ENCODE measurements at regions not wholly inside any gene's neighbourhood (a gene's known extent, or its start where the extent isn't known, plus 50 kb on each side); places are given as distances from the start of the nearest gene placed in this dataset.

DNA sequence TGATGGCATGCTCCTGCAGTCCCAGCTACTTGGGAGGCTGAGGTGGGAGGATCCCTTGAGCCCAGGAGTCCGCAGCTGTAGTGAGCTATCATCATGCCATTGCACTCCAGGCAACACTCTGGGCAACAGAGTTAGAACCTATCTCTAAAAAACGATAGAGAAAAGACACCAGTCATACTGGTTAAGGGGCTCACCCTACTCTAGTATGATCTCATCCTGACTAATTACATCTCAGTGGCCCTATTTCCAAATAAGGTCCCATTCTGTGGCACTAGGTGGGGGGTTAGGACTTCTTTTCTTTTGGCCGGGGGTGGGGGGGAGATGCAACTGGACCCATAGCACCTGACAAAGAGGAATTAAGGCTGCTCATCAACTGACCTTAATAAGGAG is 163.2 kb upstream of the NCK2 start:
- no peak for DNase-seq
- Histone ChIP-seq H3K27me3 (ENCODE audit: control insufficient read depth, insufficient read depth, low read length) (no peaks in the 10 kb centered on the region), H3K36me3 (replicated peaks; ENCODE audit: control insufficient read depth, insufficient read depth, low read length) (no peaks in the 10 kb centered on the region), H3K4me3 (ENCODE audit: insufficient read depth, low read depth, low read length) (no peak overlapping the region)

DNA sequence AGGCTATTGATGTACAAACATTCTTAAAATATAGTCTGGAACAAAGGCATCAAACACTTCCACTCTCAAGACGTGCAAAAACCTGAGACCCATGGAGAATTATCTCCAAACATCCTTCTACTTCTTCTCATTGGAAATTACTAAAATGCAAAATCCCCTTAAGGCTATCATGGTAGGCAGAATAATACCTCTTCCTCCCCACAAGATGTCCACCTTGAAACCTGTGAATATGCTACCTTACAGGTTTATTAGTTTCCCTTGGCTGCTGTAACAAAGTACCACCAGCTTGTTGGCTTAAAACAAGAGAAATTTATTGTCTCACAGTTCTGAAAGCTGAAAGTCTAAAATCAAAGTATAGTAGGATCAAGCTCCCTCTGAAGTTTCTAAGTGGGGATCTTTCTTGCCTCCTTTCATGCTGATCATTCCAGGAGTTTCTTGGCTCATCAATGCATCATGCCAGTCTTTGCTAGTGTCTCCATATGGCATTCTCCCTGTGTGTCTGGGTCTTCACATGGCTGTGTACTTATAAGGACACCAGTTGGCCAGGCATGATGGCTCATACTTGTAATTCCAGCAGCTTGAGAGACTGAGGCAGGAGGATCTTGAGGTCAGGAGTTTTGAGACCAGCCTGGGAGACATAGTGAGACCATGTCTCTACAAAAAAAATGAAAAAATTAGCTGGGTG is 163.7 kb upstream of the NCK2 start:
- Histone ChIP-seq H3K4me3 (ENCODE audit: insufficient read depth, low read depth, low read length) (no peak overlapping the region), H3K36me3 (replicated peaks; ENCODE audit: control insufficient read depth, insufficient read depth, low read length) (no peaks in the 10 kb centered on the region), H3K27me3 (ENCODE audit: control insufficient read depth, insufficient read depth, low read length) (no peaks in the 10 kb centered on the region)
- DNase-seq = no peak

DNA sequence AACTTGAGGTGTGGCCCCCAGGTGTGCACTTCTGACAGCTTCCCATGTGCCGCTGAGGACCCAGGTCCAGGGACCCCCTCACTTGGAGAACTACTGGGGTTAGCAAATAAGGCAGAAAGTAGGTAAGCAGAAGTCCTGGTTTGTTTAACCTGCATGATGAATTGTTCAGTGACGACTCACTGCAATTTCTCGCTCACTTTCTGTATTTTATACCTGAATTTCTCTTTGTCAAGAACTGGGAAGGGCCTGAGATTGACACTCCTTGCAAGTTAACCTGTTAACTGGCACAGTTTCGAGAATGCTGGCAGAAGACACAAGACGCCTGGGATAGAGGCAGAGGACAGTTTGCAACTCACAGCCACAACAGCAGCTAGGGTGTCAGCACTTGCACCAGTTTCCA is 164.5 kb upstream of the NCK2 start:
- Histone ChIP-seq H3K27me3 (ENCODE audit: control insufficient read depth, insufficient read depth, low read length) (no peaks in the 10 kb centered on the region), H3K36me3 (replicated peaks; ENCODE audit: control insufficient read depth, insufficient read depth, low read length) (no peaks in the 10 kb centered on the region), H3K4me3 (ENCODE audit: insufficient read depth, low read depth, low read length) (no peak overlapping the region)
- DNase-seq = no peak

DNA sequence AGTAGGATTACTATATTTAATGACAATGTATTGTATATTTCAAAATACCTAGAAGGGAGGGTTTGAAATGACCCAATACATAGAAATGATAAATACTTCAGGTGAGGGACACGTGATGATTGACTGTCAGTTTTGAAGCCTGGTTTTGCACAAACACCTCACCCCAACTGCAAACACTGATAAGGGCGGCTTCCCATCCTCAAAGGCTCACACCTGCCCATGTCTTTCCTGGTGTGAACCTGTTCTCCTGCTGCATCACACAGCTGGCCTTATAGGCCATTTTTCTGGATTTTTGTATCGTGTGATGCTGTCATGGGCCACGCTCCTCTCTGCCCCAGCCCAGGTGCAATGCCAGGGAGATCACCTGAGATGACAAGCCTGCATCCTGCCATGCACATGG is 166.5 kb upstream of the NCK2 start:
- H3K4me3 ChIP-seq (ENCODE audit: insufficient read depth, low read depth, low read length) = no peak overlapping the region
- no peaks in the 10 kb centered on the region for H3K27me3 ChIP-seq (ENCODE audit: control insufficient read depth, insufficient read depth, low read length)

DNA sequence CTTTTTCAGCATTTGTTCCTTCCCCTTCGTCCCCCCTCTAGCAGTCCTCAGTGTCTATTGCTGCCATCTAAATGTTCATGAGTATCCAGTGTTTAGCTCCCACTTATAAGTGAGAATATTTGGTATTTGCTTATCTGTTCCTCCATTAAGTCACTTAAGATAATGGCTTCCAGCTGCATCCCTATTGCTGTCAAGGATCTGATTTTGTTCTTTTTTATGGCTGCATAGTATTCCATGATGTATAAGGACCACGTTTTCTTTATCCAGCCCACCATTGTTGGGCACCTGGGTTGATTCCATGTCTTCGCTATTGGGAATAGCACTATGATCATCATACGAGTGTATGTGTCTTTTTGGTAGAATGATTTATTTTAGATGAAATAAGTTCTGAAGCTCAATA is 166.9 kb upstream of the NCK2 start:
- no peaks in the 10 kb centered on the region for H3K27me3 ChIP-seq (ENCODE audit: control insufficient read depth, insufficient read depth, low read length)
- DNase-seq = no peak
- H3K4me3 ChIP-seq (ENCODE audit: insufficient read depth, low read depth, low read length) = no peak overlapping the region
- no peaks in the 10 kb centered on the region for H3K36me3 ChIP-seq (replicated peaks; ENCODE audit: control insufficient read depth, insufficient read depth, low read length)

More for the DNA sequence above, 166.5 kb upstream of the NCK2 start:
- no peak for DNase-seq
- H3K36me3 ChIP-seq (replicated peaks; ENCODE audit: control insufficient read depth, insufficient read depth, low read length) = no peaks in the 10 kb centered on the region

DNA sequence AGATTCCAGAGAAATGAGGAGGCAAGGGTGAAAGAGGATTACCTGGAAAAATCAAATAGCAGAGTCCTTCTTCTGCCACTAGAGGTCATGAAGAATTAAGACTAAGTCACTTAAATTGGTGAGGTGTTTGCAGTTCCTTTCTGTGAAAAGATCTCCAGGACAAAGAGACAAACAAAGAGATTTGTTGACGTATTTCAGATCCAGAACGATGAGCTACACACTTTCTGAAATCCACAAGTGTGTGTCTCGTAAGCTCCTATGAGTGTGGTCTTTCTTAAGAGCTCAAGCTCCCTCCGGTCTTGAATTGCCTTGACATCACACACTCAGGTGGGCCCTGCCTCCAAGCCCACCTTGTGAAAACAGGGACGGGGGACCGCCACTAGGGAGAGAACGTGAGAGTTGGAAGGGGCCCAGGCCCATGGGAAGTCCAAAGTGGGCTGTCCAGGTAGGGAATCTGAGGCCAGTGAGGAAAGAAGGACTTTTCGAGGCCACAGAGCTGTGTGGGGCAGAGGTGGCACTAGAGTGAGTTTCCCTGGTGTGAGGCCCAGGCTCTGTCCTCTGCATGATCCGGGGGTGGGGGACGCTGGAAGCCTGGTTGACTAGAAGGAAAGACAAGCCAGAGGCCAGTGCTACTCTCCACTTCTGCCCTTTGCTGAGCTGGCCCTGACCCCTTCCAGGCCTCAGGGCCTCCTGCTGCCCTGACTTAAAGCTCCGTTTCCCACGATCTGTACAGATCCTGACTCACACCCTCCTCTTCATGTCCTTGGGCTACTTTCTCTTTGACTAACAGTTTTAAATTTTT is 168.1 kb upstream of the NCK2 start:
- Histone ChIP-seq H3K27me3 (ENCODE audit: control insufficient read depth, insufficient read depth, low read length) (no peaks in the 10 kb centered on the region), H3K36me3 (replicated peaks; ENCODE audit: control insufficient read depth, insufficient read depth, low read length) (no peaks in the 10 kb centered on the region), H3K4me3 (ENCODE audit: insufficient read depth, low read depth, low read length) (no peak overlapping the region)
- peak; percentile 68 for DNase-seq

DNA sequence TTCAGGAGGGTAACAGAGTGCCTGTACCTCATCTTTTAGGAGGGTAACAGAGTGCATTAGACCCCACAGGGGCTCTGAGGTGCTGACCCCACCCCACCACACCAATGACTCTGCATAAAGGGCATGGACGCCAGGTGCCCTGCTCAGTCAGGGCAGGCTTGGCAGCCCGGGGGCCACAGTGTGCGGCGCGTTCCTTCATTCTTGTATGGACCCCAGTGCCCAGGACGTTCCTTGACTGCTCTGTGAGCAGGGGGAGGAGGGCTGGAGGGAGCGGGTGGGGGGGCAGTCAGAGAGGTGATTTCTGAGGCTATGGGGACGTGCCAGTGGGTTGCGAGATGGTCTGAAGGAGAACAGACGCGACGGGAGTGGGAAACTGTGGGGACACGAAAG is 168.7 kb upstream of the NCK2 start:
- no peaks in the 10 kb centered on the region for H3K36me3 ChIP-seq (replicated peaks; ENCODE audit: control insufficient read depth, insufficient read depth, low read length)
- no peaks in the 10 kb centered on the region for H3K27me3 ChIP-seq (ENCODE audit: control insufficient read depth, insufficient read depth, low read length)
- H3K4me3 ChIP-seq (ENCODE audit: insufficient read depth, low read depth, low read length) = no peak overlapping the region
- no peak for DNase-seq

DNA sequence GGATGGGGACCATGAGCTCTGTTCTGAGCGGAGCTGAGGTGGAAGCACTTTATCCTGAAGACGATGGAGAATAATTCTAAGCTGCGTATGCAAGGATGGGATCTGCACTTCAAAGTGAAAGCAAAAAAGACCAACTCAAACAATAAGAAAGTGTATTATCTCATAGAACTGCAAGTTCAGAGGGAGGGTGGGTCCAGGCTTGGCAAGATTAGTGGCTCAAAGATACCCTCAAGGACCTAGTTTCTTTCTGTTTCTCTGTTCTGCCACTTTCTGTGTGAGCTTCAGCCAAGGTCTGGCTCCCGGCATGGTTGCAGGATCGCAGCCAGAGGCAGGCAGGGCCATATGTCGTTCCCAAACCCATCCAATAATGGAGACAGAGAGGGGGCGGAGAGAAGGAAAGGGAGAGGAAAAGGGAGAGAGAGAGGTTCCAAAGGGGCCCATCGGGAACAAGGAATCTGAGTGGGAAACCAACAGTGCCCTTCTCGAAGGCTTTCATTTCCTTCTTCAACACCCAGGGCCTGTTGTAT is 169.2 kb upstream of the NCK2 start:
- H3K27me3 ChIP-seq (ENCODE audit: control insufficient read depth, insufficient read depth, low read length) = no peaks in the 10 kb centered on the region
- H3K4me3 ChIP-seq (ENCODE audit: insufficient read depth, low read depth, low read length) = no peak overlapping the region
- no peak for DNase-seq
- no peaks in the 10 kb centered on the region for H3K36me3 ChIP-seq (replicated peaks; ENCODE audit: control insufficient read depth, insufficient read depth, low read length)

DNA sequence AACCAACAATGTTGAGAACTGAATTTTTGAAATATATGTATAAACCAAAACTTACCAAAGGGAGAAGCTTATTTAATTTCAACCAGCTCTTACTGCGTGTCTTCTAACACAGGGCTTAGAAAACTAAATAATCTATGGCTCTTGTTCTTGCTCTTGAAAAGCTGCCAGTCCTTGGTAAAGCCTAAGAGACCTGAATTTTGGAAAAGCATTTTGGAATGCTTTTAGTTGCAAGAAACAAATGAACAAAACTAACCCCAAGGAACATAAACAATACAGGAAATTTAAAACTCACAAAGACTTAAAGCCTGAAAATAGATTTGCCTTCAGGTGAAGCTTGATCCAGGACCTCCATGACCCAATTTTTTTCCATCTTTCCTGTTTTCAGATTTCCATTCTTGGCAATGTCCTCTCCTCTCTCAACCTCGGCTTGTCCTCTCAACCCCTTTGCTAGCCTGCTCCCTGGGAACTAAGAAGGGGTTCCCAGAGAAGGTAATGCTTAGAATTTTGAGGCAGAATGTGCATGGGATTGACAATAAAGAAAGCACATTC is 169.8 kb upstream of the NCK2 start:
- Histone ChIP-seq H3K36me3 (replicated peaks; ENCODE audit: control insufficient read depth, insufficient read depth, low read length) (no peaks in the 10 kb centered on the region), H3K27me3 (ENCODE audit: control insufficient read depth, insufficient read depth, low read length) (no peaks in the 10 kb centered on the region), H3K4me3 (ENCODE audit: insufficient read depth, low read depth, low read length) (no peak overlapping the region)
- no peak for DNase-seq

DNA sequence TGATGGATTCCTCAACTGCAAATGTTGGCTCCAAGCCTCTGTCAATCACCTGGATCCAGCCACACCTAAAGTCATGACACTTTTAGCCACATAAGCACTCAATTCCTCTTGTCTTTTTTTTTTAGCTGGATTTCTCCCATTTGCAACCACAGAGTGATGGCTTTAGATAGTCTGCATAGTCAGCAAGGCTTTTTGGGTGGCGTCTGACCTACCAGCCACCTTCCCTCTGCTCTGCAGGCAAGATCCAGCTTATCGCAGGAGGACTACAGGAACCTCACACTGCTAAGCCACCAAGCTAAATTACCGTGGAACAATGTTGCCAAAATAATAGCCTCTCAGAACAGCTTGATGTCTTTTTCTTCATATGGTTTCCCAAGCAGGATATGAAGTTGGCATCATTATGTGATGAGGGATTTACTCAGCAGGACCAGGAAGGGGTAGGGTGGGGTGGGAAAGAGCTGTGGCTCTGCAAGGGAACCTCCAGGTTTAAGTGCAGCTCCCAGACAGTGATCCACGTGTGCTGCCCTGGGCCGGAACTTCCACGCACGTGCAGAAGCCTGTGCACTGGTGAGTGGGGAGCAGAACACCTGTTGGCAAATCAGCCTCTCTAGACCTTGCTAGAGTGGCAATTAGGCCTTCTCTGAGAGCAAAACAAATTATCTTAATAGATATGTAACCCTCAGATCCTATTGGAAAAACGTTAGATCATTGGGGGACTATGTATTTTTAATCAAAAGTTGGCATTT is 170.6 kb upstream of the NCK2 start:
- H3K4me3 ChIP-seq (ENCODE audit: insufficient read depth, low read depth, low read length) = no peak overlapping the region
- H3K27me3 ChIP-seq (ENCODE audit: control insufficient read depth, insufficient read depth, low read length) = no peaks in the 10 kb centered on the region
- no peak for DNase-seq
- H3K36me3 ChIP-seq (replicated peaks; ENCODE audit: control insufficient read depth, insufficient read depth, low read length) = no peaks in the 10 kb centered on the region

DNA sequence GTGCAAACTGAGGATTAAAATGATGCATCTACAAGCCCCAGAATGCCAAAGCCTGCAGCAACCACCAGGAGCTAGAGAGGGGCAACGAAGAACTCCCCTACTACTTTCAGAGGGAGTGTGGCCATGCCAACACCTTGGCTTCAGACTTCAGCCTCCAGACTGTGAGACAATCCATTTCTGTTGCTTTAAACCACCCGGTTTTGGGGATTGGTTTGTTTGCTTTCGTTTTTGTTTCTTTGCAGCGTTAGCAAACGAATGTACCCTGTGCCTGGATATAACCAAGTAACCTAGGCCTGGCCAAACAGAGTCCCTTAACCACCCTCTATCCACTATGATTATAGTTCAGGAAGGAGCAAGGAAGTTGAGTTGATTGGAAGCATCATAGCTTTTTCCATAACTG is 171.2 kb upstream of the NCK2 start:
- Histone ChIP-seq H3K4me3 (ENCODE audit: insufficient read depth, low read depth, low read length) (no peak overlapping the region), H3K27me3 (ENCODE audit: control insufficient read depth, insufficient read depth, low read length) (no peaks in the 10 kb centered on the region), H3K36me3 (replicated peaks; ENCODE audit: control insufficient read depth, insufficient read depth, low read length) (no peaks in the 10 kb centered on the region)
- no peak for DNase-seq

DNA sequence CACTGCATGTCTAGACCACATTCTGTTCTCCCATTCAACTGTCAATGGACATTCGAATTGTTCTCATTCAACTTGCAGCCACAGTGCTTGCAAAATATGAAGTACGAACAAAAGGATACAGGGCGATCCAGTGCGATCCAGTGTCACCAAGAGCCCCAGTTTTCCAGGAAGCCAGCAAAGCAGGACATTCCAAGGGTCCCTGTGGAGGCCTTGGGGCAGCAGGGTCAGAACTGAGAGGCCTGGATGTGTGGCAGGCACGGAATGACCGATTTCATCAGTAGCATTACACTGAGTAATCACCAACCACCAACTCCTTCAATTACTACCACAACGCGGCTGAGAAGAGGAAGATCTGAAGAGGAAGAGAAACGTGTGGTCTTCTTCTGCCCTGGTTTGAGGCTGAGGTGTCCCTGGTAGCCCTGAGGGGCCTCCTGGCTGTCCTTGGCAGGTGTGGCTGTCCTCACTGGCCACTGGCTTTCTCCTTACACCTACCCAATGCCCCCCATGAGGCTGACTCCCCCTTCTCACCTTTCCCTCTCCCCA is 172.7 kb upstream of the FHL2 start:
- Histone ChIP-seq H3K4me3 (ENCODE audit: insufficient read depth, low read depth, low read length) (no peak overlapping the region), H3K27me3 (ENCODE audit: control insufficient read depth, insufficient read depth, low read length) (no peaks in the 10 kb centered on the region), H3K36me3 (replicated peaks; ENCODE audit: control insufficient read depth, insufficient read depth, low read length) (no peaks in the 10 kb centered on the region)
- no peak for DNase-seq

DNA sequence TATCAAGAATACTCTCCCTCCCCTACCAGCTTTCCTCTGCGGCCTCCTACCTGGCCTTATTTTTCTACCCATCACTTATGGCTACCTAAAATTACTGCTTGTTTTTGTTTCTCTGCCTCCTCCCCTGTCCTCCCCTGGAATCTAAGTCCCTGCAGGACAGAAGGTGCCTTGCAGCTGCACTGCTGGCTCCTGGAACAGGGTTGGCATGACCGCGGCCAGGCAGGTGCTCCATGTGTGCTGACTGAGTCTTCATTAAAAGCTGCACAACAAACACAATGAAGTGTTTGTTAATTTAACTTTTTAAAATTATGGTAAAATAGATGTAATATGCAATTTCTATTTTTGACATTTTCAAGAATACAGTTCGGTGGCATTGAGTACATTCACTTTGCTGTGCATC is 171.9 kb upstream of the FHL2 start:
- DNase-seq = no peak

DNA sequence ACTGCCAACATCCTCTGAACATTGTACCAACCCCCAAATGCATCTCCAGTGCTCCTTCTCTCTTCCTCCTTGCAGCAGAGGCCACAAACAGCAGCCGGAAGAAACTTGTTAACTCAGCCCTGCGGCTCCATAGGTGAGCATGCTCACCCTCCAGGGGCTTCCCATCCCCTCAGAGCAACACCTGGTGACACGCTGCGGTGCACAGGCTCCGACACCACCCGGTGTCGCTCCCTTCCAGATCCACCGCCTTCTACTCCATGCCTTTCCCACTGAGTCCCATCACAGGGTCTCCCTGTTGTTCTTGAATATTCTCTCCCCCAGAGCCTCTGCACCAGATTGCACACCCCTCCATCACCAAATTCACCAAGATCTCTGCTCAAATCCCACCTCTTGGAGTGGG is 171.5 kb upstream of the FHL2 start:
- H3K4me3 ChIP-seq (ENCODE audit: insufficient read depth, low read depth, low read length) = no peak overlapping the region
- no peak for DNase-seq
- no peaks in the 10 kb centered on the region for H3K36me3 ChIP-seq (replicated peaks; ENCODE audit: control insufficient read depth, insufficient read depth, low read length)
- H3K27me3 ChIP-seq (ENCODE audit: control insufficient read depth, insufficient read depth, low read length) = no peaks in the 10 kb centered on the region

More for the DNA sequence above, 171.9 kb upstream of the FHL2 start:
- no peaks in the 10 kb centered on the region for H3K36me3 ChIP-seq (replicated peaks; ENCODE audit: control insufficient read depth, insufficient read depth, low read length)
- no peak overlapping the region for H3K4me3 ChIP-seq (ENCODE audit: insufficient read depth, low read depth, low read length)
- H3K27me3 ChIP-seq (ENCODE audit: control insufficient read depth, insufficient read depth, low read length) = no peaks in the 10 kb centered on the region
